KOPT-K1 (cell line): ENCODE measurements at regions not wholly inside any gene's neighbourhood (a gene's known extent, or its start where the extent isn't known, plus 50 kb on each side); places are given as distances from the start of the nearest gene placed in this dataset.
"Not testable (repeated sequence)": the region's sequence is repeated elsewhere in the genome, so short reads cannot be mapped to it uniquely, and the experiment has no call there.

Experiments used
- H3K27ac ChIP-seq: fragments of 200-600 bp; sonication (generic); 2 replicates; pipeline ENCODE4 v1.5.1; 2016; ENCODE audit warnings: antibody characterized with exemption, mild to moderate bottlenecking, low read depth, low read length; ENCODE audit not compliant: poor library complexity, severe bottlenecking
- H3K36me3 ChIP-seq: fragments of 200-600 bp; sonication (generic); 2 replicates; pipeline ENCODE4 v1.5.1; 2017; ENCODE audit warnings: antibody characterized with exemption, mild to moderate bottlenecking, low read length, moderate library complexity; ENCODE audit not compliant: insufficient read depth
- H3K9me3 ChIP-seq: fragments of 200-600 bp; sonication (generic); 2 replicates; pipeline ENCODE4 v1.5.1; 2017; ENCODE audit warnings: antibody characterized with exemption, low read length, mild to moderate bottlenecking; ENCODE audit not compliant: insufficient read depth, poor library complexity, severe bottlenecking

- Histone ChIP-seq H3K9me3 (peaks cover 26% of the 10 kb centered on the region), H3K27ac (no peak overlapping the region), H3K36me3 (no peaks in the 10 kb centered on the region)
These were observed 189.0 kb upstream of the THUMPD2 start for GRCh38 chr2:39968037-39968436.

DNA sequence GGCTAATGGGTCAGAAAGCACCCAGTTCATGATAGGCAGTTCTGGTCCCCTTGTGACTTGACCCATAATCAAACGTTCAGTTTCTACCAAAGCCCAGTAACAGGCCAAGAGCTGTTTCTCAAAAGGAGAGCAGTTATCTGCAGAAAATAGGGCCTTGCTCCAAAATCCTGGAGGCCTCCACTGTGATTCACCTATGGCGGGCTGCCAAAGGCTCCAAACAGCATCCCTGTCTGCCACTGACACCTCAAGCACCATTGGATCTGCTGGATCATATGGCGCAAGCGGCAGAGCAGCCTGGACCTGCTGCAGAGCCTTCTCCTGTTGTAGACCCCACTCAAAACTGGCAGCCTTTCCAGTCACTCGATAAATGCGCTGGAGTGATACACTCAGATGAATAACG, 181.6 kb upstream of the THUMPD2 start:
- not testable (repeated sequence) for H3K36me3 ChIP-seq, H3K27ac ChIP-seq, H3K9me3 ChIP-seq

GRCh38 chr2:39954346-39954745, 175.3 kb upstream of the THUMPD2 start:
- Histone ChIP-seq H3K9me3 (no peaks in the 10 kb centered on the region), H3K27ac (no peak overlapping the region), H3K36me3 (no peaks in the 10 kb centered on the region)

GRCh38 chr2:39949131-39949530, 170.1 kb upstream of the THUMPD2 start:
- Histone ChIP-seq H3K36me3 (no peaks in the 10 kb centered on the region), H3K27ac (no peak overlapping the region), H3K9me3 (no peaks in the 10 kb centered on the region)

DNA sequence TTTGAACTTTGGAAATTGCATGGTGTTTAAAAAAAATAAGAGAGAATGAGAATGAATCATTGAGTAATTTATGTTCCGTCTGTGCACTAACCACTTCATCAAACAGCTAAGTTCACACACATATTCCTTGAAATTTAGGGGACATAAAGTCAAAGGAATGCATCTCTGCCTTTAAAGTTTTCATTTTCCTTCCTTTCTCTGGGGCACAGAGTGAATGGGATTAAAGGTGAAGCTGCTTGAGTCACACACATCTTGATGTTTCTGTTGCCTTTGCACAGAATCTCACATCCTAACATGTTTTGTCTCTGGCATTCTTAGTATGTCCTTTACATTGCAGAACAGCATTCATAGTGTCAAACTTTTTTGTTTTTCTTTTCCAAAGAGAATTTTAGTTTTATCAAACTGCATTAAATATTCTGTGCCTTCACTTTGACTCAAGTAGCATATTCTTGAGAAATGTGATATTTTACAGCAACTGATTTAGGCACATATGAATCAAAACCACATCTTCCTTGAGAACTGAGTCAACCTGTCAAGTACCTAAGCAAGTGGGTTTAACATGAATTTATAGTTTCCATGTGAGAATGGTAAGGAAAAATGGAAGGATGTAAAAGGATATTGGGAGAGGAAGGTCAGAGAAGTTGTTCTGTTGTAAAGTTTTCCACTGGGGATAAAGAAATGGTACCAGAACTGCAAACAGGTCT, 169.1 kb upstream of the THUMPD2 start:
- Histone ChIP-seq H3K9me3 (no peaks in the 10 kb centered on the region), H3K27ac (no peak overlapping the region)

DNA sequence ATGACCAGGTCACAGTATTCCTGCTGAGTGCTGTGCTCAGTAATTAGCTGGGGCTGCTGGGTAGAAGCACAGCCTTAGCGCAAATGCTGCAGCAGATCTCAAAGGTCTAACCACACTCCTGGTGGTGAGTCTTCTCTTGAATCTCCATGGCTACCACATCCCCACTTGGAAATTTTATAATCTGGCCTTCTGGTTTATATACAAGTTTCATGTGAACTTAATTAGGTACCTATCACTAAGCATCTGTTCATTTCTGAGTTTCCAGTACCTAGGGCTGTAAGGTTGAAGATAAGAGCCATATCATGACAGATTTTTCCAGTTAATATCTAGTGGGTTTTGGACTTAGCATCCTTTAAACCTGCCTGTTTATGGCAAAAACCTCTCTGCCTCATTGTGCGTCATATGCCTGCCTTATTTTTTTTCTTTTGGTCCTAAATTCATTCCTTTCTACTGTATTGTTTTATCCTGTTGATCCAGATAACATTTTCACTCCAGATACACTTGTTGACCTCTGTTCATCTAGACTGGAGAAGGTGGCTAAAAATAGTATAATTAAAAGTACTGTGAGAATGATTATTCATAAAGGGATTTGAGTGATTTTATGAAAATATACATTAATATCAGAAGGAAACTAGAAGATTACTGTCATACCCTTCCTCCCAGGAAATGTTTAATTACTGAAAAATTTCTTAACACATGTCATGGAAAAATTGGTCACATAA, 168.4 kb upstream of the THUMPD2 start:
- Histone ChIP-seq H3K36me3 (no peaks in the 10 kb centered on the region), H3K9me3 (no peaks in the 10 kb centered on the region), H3K27ac (no peak overlapping the region)

More for the DNA sequence above, 169.1 kb upstream of the THUMPD2 start:
- no peaks in the 10 kb centered on the region for H3K36me3 ChIP-seq

GRCh38 chr2:39942950-39943349, 163.9 kb upstream of the THUMPD2 start:
- Histone ChIP-seq H3K27ac (no peak overlapping the region), H3K9me3 (peaks cover 25% of the 10 kb centered on the region), H3K36me3 (no peaks in the 10 kb centered on the region)

GRCh38 chr2:39938035-39938835, 159.2 kb upstream of the THUMPD2 start:
- H3K9me3 ChIP-seq = peaks cover 34% of the 10 kb centered on the region
- no peaks in the 10 kb centered on the region for H3K36me3 ChIP-seq
- peak overlapping the region; percentile 77 for H3K27ac ChIP-seq

DNA sequence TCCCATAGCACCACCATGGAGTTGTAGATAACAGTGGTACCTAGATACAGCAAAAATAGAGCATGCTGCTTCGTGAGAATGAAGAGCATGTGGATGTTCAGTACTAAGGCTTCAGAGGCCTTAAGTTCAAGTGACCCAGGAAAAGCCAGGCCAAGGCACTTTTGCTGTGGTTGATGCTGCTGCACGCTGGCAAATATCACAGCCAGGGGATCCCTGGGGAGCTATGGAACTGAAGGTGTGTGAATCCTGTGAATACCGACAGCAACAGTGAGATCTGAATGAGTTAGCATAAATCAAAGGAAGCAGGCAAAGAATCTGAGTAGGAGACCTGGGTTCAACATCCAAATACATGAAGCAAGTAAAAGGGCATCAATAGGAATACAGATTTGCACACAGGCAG, 158.6 kb upstream of the THUMPD2 start:
- no peaks in the 10 kb centered on the region; the same call in 1 of the 2 replicates for H3K36me3 ChIP-seq
- peak overlapping the region; percentile 77 for H3K27ac ChIP-seq
- H3K9me3 ChIP-seq = peaks cover 34% of the 10 kb centered on the region

GRCh38 chr2:39934851-39935250, 155.8 kb upstream of the THUMPD2 start:
- Histone ChIP-seq H3K27ac (no peak overlapping the region), H3K9me3 (peaks cover 20% of the 10 kb centered on the region), H3K36me3 (peaks cover 23% of the 10 kb centered on the region)

DNA sequence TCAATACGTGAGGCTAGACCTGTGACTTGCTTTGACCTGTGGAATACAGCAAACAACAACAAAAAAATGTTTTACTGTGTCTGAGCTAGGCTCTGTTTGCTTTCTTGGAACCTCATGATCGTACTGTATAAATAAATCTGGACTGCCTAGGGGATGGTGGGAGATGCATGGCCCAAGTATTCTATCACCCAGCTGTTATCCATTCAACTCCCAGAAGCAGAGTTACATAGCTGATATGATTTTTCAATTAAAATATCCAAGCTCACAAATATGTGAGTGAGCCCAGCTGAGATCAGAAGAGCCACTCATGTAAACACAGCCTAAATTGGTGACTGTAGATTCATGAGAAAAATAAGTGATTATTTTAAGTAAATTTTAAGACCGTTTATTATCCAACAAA, 154.1 kb upstream of the THUMPD2 start:
- peaks cover 31% of the 10 kb centered on the region for H3K9me3 ChIP-seq
- no peak overlapping the region for H3K27ac ChIP-seq
- H3K36me3 ChIP-seq = peaks cover 40% of the 10 kb centered on the region

DNA sequence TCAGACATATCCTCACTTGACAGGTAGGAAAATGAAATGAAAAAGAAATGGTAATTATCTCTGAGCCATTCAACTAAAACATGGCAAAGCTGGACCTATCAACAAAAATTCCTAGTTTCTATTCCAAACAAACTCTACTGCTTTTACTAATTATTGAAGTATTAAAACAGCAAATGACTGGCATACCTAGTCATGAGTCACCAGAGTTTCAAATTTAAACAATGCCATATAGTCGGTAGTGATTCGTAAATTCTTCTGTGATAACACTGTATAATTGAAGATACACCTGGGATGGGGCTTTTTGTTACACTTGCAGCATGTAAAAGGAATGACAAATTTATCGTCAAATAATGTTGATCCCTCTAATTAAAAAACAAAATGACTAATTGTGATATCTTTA, 153.1 kb upstream of the THUMPD2 start:
- H3K36me3 ChIP-seq = peaks cover 41% of the 10 kb centered on the region
- no peak overlapping the region for H3K27ac ChIP-seq
- H3K9me3 ChIP-seq = peaks cover 30% of the 10 kb centered on the region

- H3K9me3 ChIP-seq = peaks cover 21% of the 10 kb centered on the region
- H3K27ac ChIP-seq = no peak overlapping the region
- H3K36me3 ChIP-seq = peaks cover 56% of the 10 kb centered on the region
These were observed 151.3 kb upstream of the THUMPD2 start for GRCh38 chr2:39930175-39930917.

- Histone ChIP-seq H3K36me3 (peaks cover 57% of the 10 kb centered on the region), H3K9me3 (peaks cover 21% of the 10 kb centered on the region), H3K27ac (no peak overlapping the region)
These were observed 150.5 kb upstream of the THUMPD2 start for GRCh38 chr2:39929531-39929930.

GRCh38 chr2:39925312-39925711, 146.3 kb upstream of the THUMPD2 start:
- Histone ChIP-seq H3K27ac (no peak overlapping the region), H3K36me3 (peaks cover 36% of the 10 kb centered on the region), H3K9me3 (peaks cover 13% of the 10 kb centered on the region)
